ENCODE measurements at regions not wholly inside any gene's neighbourhood (a gene's known extent, or its start where the extent isn't known, plus 50 kb on each side); places are given as distances from the start of the nearest gene placed in this dataset.

DNA sequence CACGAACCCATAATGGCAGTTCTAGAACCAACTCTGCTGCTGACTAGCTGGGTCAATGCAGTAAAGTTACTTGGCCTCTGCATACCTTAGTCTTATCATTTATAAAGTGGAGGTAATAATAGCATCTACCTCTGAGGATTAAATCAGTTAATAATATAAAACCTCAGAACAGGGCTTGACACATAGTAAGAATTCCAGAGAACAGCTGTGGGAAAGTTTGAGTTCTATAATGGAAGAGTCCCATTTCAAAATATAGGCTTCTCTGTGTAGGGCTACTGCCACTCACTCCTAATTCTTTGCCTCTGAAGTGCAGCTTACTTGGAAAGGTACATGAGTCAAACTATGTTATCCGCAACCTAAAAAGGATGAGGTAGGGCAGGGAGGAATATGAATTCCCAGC lies 269.2 kb upstream of the PRKD1 start:
- TF ChIP-seq, protein P1, sequence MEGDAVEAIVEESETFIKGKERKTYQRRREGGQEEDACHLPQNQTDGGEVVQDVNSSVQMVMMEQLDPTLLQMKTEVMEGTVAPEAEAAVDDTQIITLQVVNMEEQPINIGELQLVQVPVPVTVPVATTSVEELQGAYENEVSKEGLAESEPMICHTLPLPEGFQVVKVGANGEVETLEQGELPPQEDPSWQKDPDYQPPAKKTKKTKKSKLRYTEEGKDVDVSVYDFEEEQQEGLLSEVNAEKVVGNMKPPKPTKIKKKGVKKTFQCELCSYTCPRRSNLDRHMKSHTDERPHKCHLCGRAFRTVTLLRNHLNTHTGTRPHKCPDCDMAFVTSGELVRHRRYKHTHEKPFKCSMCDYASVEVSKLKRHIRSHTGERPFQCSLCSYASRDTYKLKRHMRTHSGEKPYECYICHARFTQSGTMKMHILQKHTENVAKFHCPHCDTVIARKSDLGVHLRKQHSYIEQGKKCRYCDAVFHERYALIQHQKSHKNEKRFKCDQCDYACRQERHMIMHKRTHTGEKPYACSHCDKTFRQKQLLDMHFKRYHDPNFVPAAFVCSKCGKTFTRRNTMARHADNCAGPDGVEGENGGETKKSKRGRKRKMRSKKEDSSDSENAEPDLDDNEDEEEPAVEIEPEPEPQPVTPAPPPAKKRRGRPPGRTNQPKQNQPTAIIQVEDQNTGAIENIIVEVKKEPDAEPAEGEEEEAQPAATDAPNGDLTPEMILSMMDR (IDR thresholded peaks at IDR 0.05) = no peak
- TF ChIP-seq EZH2phosphoT487 (IDR thresholded peaks at IDR 0.05) (no peak), EZH2 (IDR thresholded peaks at IDR 0.05) (no peak)

All from neural progenitor cell (in vitro differentiated cells).